ENCODE measurements at regions not wholly inside any gene's neighbourhood (a gene's known extent, or its start where the extent isn't known, plus 50 kb on each side); places are given as distances from the start of the nearest gene placed in this dataset.
"Not testable (repeated sequence)": the region's sequence is repeated elsewhere in the genome, so short reads cannot be mapped to it uniquely, and the experiment has no call there.

- FAIRE-seq = no peak
- no peak for DNase-seq (ENCODE audit: insufficient read length, low spot score)
Observed at GRCh38 chr5:175351126-175351525, 92.9 kb downstream of the DRD1 start.

DNA sequence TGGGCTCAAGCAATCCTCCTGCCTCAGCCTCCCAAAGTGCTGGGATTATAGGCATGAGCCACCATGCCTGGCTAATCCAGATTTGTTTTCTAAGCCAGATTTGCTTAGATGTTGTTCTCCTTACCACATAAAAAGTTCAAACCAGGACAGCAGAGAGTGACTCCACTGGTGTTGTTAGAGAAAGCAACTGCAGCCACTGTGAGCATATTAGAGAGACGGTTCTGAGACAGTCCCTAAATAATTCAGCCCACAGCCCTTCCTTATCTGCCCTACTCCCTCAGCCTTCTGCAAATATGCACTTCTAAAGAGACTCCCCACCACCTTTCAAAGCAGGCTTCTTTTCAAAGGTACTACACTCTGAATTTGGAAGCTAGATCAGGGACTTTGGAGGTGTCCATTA is 96.1 kb downstream of the DRD1 start:
- DNase-seq (ENCODE audit: insufficient read length, low spot score) (no peak), FAIRE-seq (no peak)

DNA sequence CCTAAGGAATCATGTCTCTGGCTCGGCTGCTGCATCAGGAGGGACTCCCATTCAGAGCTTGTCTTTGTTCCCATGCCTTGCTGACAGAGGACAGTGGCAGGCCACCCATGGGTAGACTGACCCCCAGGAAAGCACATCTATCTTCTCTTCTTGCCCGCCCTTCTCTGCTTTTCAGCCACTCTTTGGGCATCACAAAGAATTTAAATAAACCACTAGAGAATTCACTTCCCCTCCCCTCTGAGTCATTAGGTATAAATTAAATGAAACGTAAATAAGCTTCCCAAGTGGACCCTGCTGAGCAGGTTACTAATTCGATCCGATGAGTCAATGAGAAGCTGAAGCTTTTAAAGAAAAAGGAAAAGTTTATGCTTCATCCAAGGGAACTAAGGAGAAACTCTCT is 97.0 kb downstream of the DRD1 start:
- DNase-seq (ENCODE audit: insufficient read length, low spot score) (no peak), FAIRE-seq (no peak)

DNA sequence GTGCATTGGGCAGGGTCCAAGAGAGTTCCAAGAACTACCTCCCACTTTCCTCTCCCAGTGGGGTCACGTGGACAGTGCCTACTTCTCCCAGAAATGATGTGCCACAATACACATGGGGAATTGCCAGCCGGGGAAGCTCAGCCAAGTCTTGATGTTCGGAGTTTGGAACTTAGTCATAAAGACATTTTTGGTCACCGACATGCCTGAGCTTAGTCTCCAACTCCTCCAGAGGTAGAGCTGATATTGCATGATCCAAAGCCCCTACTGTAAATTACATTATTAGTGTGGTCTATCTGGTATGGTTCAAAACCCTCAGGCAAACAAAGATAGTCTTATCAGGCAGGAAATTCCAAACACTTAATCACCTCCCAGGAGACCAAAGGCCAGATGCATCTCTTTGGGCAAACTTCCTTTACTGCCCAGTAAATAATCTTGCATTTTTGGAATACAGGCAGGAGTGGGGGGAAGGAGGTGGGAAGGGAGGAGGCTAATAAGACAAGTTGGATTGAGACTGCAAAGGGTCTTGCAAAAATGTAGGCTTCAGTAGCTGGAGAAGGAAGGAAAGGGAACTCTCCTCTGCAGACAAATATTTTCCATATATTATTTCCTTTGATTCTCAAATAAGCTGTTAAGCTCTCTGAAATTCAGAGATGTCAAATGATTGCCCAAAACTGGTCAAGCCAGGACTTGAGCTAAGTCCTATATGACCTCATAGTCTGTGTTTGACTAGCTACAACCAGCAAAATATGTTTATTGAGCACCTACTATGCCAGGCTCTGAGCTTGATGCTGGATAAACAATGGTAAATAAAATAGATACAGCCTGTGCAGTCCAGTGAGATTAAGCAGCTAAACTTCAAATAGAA is 99.4 kb downstream of the DRD1 start:
- peak; percentile 25 for DNase-seq (ENCODE audit: insufficient read length, low spot score)

GRCh38 chr5:175343308-175343707 is 100.7 kb downstream of the DRD1 start:
- FAIRE-seq = no peak
- no peak for DNase-seq (ENCODE audit: insufficient read length, low spot score)

More for the DNA sequence above, 99.4 kb downstream of the DRD1 start:
- FAIRE-seq = no peak

- DNase-seq (ENCODE audit: insufficient read length, low spot score) (no peak), FAIRE-seq (no peak)
Observed at GRCh38 chr5:175340180-175340579, 103.8 kb downstream of the DRD1 start.

DNA sequence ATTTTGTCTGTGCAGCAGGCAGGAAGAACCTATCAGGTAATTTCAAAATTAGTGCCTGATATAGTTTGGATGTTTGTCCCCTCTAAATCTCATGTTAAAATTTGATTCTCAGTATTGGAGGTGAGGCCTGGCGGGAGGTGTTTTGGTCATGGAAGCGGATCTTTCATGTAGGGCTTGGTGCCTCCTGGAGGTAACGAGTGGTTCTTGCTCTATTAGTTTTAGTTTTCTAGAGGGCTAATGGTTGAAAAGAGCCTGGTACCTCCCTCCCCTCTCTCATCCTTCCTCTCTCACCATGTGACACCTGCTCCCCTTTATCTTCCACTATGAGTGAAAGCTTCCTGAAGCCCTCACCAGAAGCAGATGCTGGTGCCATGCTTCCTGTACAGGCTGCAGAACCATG is 106.3 kb downstream of the DRD1 start:
- no peak for FAIRE-seq

GRCh38 chr5:175336781-175337180 is 107.2 kb downstream of the DRD1 start:
- no peak for DNase-seq (ENCODE audit: insufficient read length, low spot score)
- no peak for FAIRE-seq

More for the DNA sequence above, 106.3 kb downstream of the DRD1 start:
- no peak for DNase-seq (ENCODE audit: insufficient read length, low spot score)

GRCh38 chr5:175335691-175336090 is 108.3 kb downstream of the DRD1 start:
- DNase-seq (ENCODE audit: insufficient read length, low spot score) (no peak), FAIRE-seq (no peak)

GRCh38 chr5:175331173-175332036 is 112.6 kb downstream of the DRD1 start:
- DNase-seq (ENCODE audit: insufficient read length, low spot score); FAIRE-seq: not testable (repeated sequence)

DNA sequence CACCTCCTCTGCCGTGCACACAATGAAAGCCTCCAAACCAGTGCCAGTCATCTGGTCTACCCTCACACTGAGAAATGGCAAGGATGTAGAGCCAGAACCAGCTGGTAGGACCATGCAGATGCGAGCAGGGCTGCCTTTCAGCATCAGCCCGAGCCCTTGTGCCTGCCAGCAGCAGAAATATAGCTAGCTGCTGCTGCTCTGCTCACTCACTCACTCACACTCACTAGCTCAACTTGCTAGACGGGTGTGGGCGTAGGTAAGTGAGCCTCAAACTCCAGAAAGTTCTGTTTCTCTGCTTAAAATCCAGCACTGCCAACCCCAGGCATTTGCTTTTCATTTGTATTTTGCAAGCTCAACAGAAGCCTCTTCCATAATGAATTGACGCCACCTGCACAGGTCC is 114.0 kb downstream of the DRD1 start:
- no peak for FAIRE-seq
- DNase-seq (ENCODE audit: insufficient read length, low spot score) = no peak

DNA sequence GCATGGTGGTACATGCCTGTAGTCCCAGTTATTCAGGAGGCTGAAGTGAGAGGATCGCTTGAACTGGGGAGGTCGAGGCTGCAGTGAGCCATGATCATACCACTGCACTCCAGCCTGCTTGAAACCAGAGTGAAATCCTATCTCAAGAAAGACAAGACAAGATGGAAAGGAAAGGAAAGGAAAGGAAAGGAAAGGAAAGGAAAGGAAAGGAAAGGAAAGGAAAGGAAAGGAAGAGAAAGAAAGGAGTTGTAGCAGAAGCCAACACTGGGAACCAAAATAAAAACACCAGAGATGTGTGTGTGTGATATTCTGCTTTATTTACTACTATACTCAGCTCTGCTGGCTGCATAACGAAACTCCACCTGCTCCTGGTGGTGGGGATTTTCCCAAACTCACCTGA is 115.3 kb downstream of the DRD1 start:
- FAIRE-seq = no peak
- no peak for DNase-seq (ENCODE audit: insufficient read length, low spot score)

- DNase-seq (ENCODE audit: insufficient read length, low spot score) (no peak), FAIRE-seq (no peak)
Observed at GRCh38 chr5:175328176-175328575, 115.8 kb downstream of the DRD1 start.

DNA sequence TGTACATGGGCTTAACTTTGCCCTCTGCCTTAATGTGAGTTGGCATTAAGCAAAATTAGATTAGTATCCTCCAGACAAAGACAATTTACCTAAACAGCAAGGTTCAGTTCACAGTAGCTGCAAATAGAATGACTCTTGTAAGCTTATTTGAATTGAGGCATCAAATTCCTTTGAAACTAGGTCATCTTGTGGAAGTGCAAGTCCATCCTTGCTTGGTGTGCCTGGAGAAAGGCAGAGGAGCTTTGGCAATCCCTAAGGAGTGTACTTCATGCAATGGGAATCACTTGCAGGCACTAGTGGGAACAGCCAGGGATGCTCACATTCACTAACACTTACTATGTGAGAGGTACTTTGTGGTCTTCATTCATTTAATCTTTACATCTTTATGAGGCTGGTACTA is 118.3 kb downstream of the DRD1 start:
- FAIRE-seq (no peak), DNase-seq (ENCODE audit: insufficient read length, low spot score) (no peak)

- DNase-seq (ENCODE audit: insufficient read length, low spot score) (no peak), FAIRE-seq (no peak)
Observed at GRCh38 chr5:175321927-175322532, 122.0 kb downstream of the DRD1 start.

DNA sequence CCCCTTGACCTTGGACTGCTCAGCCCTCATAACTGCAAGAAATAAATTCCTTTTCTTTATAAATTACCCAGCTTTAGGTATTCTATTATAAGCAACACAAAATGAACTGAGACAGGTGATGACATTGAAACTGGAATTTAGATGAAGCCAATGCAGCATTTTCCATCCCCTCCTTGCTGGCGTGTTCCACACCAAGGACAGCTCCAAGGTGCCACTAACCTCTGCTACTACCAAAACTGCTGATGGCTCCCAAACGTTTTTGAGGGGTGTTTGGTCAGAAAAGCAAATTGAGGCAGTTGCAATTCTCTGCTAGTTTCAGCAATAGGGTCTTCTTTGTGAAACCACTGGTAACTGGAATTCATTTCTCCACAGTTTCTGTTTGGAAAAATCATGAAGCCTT is 124.8 kb downstream of the DRD1 start:
- no peak for FAIRE-seq
- DNase-seq (ENCODE audit: insufficient read length, low spot score) = no peak

- no peak for DNase-seq (ENCODE audit: insufficient read length, low spot score)
- FAIRE-seq = no peak
Observed at GRCh38 chr5:175317872-175318271, 126.1 kb downstream of the DRD1 start.

- DNase-seq (ENCODE audit: insufficient read length, low spot score) (no peak), FAIRE-seq (no peak)
Observed at GRCh38 chr5:175309218-175309810, 134.7 kb downstream of the DRD1 start.

- DNase-seq (ENCODE audit: insufficient read length, low spot score) (no peak), FAIRE-seq (no peak)
Observed at GRCh38 chr5:175308701-175309100, 135.3 kb downstream of the DRD1 start.

- no peak for FAIRE-seq
- DNase-seq (ENCODE audit: insufficient read length, low spot score) = no peak
Observed at GRCh38 chr5:175306381-175306780, 137.6 kb downstream of the DRD1 start.

DNA sequence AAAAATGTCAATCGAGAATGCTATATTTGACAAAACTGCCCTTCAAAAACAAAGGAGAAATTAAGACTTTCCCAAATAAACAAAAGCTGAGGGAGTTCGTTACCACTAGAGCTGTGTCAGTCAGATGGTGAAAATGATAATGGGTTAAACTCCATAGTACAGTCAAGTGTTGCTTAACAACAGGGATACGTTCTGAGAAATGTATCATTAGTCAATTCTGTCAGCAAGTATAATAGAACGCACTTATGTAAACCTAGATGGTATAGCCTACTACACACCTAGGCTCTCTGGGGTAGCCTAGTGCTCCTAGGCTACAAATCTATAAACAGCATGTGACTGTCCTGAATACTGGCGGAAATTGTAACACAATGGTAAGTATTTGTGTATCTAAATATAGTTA is 138.7 kb downstream of the DRD1 start:
- FAIRE-seq = no peak
- no peak for DNase-seq (ENCODE audit: insufficient read length, low spot score)

Data from HTR-8/SVneo (cell line).